Stomach (tissue), 4 donors: ENCODE measurements at regions not wholly inside any gene's neighbourhood (a gene's known extent, or its start where the extent isn't known, plus 50 kb on each side); places are given as distances from the start of the nearest gene placed in this dataset.

Experiments used
- EP300 ChIP-seq: sonication (generic); formaldehyde crosslinking; IDR thresholded peaks from one replicate; pipeline ENCODE4 v1.6.1; 2017; ENCODE audit warnings: antibody characterized with exemption
- POLR2A ChIP-seq, 4 donors: fragments of 450-650 bp; IDR thresholded peaks; one replicate each; pipeline ENCODE4 v1.6.1; 2016; ENCODE audit warnings: antibody characterized with exemption in 4 of 4, control low read depth in 2 of 4, mild to moderate bottlenecking in 1 of 4, moderate library complexity in 1 of 4
- TF ChIP-seq, protein P1 (sequence below), 7 experiments: fragments of 450-650 bp in 4 of 7; fragments of 200-600 bp in 3 of 7; sonication (generic) in 3 of 7; IDR thresholded peaks; one replicate each; pipeline ENCODE4 v1.5.1; 2016 to 2019; ENCODE audit warnings: antibody characterized with exemption in 7 of 7, control low read depth in 2 of 7, mild to moderate bottlenecking in 1 of 7

DNA sequence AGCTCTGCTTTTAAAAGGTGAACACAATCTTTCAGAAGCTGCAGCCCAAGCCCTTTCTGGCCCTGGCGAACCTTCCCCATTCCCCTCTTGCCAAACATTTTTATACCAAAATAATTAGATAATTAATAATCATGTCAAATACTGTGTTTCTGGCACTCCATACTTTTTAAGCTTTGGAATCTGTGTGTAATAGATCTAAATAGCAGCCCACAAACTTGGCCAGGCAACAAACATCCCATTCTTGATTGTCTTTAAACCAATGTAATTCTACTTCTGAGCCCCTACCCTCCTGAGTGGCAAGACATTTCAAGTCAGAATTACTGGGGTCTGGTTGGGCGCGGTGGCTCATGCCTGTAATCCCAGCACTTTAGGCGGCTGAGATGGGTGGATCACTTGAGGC is 137.7 kb downstream of the NAV1 start:
- TF ChIP-seq, protein P1, sequence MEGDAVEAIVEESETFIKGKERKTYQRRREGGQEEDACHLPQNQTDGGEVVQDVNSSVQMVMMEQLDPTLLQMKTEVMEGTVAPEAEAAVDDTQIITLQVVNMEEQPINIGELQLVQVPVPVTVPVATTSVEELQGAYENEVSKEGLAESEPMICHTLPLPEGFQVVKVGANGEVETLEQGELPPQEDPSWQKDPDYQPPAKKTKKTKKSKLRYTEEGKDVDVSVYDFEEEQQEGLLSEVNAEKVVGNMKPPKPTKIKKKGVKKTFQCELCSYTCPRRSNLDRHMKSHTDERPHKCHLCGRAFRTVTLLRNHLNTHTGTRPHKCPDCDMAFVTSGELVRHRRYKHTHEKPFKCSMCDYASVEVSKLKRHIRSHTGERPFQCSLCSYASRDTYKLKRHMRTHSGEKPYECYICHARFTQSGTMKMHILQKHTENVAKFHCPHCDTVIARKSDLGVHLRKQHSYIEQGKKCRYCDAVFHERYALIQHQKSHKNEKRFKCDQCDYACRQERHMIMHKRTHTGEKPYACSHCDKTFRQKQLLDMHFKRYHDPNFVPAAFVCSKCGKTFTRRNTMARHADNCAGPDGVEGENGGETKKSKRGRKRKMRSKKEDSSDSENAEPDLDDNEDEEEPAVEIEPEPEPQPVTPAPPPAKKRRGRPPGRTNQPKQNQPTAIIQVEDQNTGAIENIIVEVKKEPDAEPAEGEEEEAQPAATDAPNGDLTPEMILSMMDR (IDR thresholded peaks at IDR 0.05), result no peak
- TF ChIP-seq EP300 (no peak), POLR2A (IDR thresholded peaks at IDR 0.05) (no peak)
